ENCODE measurements at regions not wholly inside any gene's neighbourhood (a gene's known extent, or its start where the extent isn't known, plus 50 kb on each side); places are given as distances from the start of the nearest gene placed in this dataset.

DNA sequence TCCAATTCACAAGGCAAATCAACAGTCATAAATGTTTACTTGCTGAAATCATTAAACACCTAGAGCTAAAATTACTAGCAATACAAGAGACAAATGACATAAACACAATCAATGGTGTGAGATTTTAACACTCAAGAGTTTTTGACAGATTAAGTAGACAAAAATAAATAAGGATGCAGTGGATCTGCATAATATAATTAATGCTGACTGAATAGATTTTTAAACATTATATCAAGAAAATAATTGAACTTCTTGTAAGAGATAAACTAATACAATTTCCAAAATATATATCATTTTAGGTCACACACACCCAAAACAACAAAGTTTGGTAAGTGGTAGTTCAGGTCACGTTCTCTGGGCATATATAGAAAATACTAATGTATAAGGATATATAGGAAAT, 322.6 kb upstream of the XYLT1 start:
- H3K9me3 ChIP-seq (ENCODE audit: control insufficient read depth, low read length, poor library complexity, severe bottlenecking): no peaks in the 10 kb centered on the region
- H3K4me3 Mint-ChIP-seq: no peak overlapping the region
- no peak for DNase-seq
- H3K4me1 Mint-ChIP-seq: no peaks in the 10 kb centered on the region
- H3K36me3 Mint-ChIP-seq (ENCODE audit: low read depth): no peaks in the 10 kb centered on the region
- H3K27me3 Mint-ChIP-seq: peaks cover 5% of the 10 kb centered on the region
- no peak overlapping the region for H3K27ac Mint-ChIP-seq
- no peak for ATAC-seq

GRCh38 chr16:17784073-17784472, 313.3 kb upstream of the XYLT1 start:
- H3K27ac Mint-ChIP-seq: no peak overlapping the region
- H3K4me1 Mint-ChIP-seq: no peaks in the 10 kb centered on the region
- DNase-seq (no peak), ATAC-seq (no peak)
- no peak overlapping the region for H3K4me3 Mint-ChIP-seq
- H3K27me3 Mint-ChIP-seq: peaks cover 6% of the 10 kb centered on the region
- H3K9me3 ChIP-seq (ENCODE audit: control insufficient read depth, low read length, poor library complexity, severe bottlenecking): peaks cover 5% of the 10 kb centered on the region
- no peaks in the 10 kb centered on the region for H3K36me3 Mint-ChIP-seq (ENCODE audit: low read depth)

- Mint-ChIP-seq H3K27ac (no peak overlapping the region), H3K4me3 (no peak overlapping the region), H3K36me3 (ENCODE audit: low read depth) (no peaks in the 10 kb centered on the region), H3K27me3 (peaks cover 15% of the 10 kb centered on the region), H3K4me1 (no peaks in the 10 kb centered on the region)
- no peak for ATAC-seq
- no peak for DNase-seq
- peaks cover 5% of the 10 kb centered on the region for H3K9me3 ChIP-seq (ENCODE audit: control insufficient read depth, low read length, poor library complexity, severe bottlenecking)
Observed at GRCh38 chr16:17780181-17780580, 309.4 kb upstream of the XYLT1 start.

- no peak overlapping the region for H3K4me3 Mint-ChIP-seq
- H3K9me3 ChIP-seq (ENCODE audit: control insufficient read depth, low read length, poor library complexity, severe bottlenecking): no peaks in the 10 kb centered on the region
- no peak overlapping the region for H3K27ac Mint-ChIP-seq
- DNase-seq: no peak
- ATAC-seq: no peak
- no peaks in the 10 kb centered on the region for H3K4me1 Mint-ChIP-seq
- no peaks in the 10 kb centered on the region for H3K36me3 Mint-ChIP-seq (ENCODE audit: low read depth)
- H3K27me3 Mint-ChIP-seq: peaks cover 13% of the 10 kb centered on the region
Observed at GRCh38 chr16:17777408-17777863, 306.7 kb upstream of the XYLT1 start.

GRCh38 chr16:17776888-17777287, 306.1 kb upstream of the XYLT1 start:
- Mint-ChIP-seq H3K27me3 (peaks cover 18% of the 10 kb centered on the region), H3K4me3 (no peak overlapping the region), H3K27ac (no peak overlapping the region), H3K36me3 (ENCODE audit: low read depth) (no peaks in the 10 kb centered on the region), H3K4me1 (no peaks in the 10 kb centered on the region)
- ATAC-seq (no peak), DNase-seq (no peak)
- no peaks in the 10 kb centered on the region for H3K9me3 ChIP-seq (ENCODE audit: control insufficient read depth, low read length, poor library complexity, severe bottlenecking)

DNA sequence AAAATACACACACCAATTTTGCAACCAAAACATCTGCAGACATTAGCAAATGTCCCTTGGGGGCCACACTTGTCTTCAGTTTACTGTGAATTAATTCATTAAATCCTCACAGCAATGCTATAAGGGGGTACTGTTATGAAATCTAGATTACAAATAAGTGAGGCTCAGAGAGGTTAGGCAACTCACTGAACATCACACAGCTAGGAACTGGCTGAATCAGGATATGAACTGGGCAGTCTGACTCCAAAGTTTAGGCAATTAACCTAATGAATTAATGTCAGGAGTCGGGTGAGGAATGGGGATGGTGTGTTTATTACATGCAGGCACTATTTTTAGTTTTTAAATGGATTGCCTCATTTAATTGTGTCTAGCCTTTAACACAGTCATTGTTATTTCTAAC, 305.7 kb upstream of the XYLT1 start:
- no peaks in the 10 kb centered on the region for H3K9me3 ChIP-seq (ENCODE audit: control insufficient read depth, low read length, poor library complexity, severe bottlenecking)
- Mint-ChIP-seq H3K36me3 (ENCODE audit: low read depth) (no peaks in the 10 kb centered on the region), H3K27me3 (peaks cover 18% of the 10 kb centered on the region), H3K4me1 (no peaks in the 10 kb centered on the region), H3K27ac (no peak overlapping the region), H3K4me3 (no peak overlapping the region)
- DNase-seq (no peak), ATAC-seq (no peak)

- no peaks in the 10 kb centered on the region for H3K9me3 ChIP-seq (ENCODE audit: control insufficient read depth, low read length, poor library complexity, severe bottlenecking)
- ATAC-seq (no peak), DNase-seq (no peak)
- H3K27me3 Mint-ChIP-seq: peaks cover 18% of the 10 kb centered on the region
- no peak overlapping the region for H3K27ac Mint-ChIP-seq
- no peak overlapping the region for H3K4me3 Mint-ChIP-seq
- no peaks in the 10 kb centered on the region for H3K4me1 Mint-ChIP-seq
- no peaks in the 10 kb centered on the region for H3K36me3 Mint-ChIP-seq (ENCODE audit: low read depth)
Observed at GRCh38 chr16:17775061-17775460, 304.3 kb upstream of the XYLT1 start.

- Mint-ChIP-seq H3K27ac (no peak overlapping the region), H3K4me3 (no peak overlapping the region), H3K27me3 (peaks cover 18% of the 10 kb centered on the region), H3K36me3 (ENCODE audit: low read depth) (no peaks in the 10 kb centered on the region), H3K4me1 (no peaks in the 10 kb centered on the region)
- ATAC-seq (no peak), DNase-seq (no peak)
- no peaks in the 10 kb centered on the region for H3K9me3 ChIP-seq (ENCODE audit: control insufficient read depth, low read length, poor library complexity, severe bottlenecking)
Observed at GRCh38 chr16:17773698-17774101, 302.9 kb upstream of the XYLT1 start.

DNA sequence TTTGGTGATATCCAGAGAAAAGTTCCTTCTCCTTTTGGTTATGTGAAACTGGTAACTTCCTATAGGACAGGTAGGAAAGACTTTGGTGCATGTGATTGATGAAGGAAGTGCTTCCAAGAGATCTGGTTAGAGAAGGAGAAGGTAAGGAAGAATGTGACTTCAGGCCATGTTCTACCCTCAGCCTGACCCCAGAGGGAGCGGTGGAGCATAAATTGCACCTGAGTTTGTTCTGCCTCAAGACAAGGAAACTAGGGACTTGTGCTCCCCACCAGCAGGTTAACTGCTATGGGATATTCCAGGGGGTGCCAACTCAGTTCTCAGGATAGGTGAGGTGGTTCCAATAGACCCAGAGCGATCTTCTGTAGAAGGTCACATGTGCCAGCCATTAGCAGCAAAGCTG, 299.3 kb upstream of the XYLT1 start:
- Mint-ChIP-seq H3K4me1 (no peaks in the 10 kb centered on the region), H3K27me3 (peaks cover 10% of the 10 kb centered on the region), H3K4me3 (no peak overlapping the region), H3K36me3 (ENCODE audit: low read depth) (no peaks in the 10 kb centered on the region), H3K27ac (no peak overlapping the region)
- ATAC-seq (no peak), DNase-seq (no peak)
- no peaks in the 10 kb centered on the region for H3K9me3 ChIP-seq (ENCODE audit: control insufficient read depth, low read length, poor library complexity, severe bottlenecking)

DNA sequence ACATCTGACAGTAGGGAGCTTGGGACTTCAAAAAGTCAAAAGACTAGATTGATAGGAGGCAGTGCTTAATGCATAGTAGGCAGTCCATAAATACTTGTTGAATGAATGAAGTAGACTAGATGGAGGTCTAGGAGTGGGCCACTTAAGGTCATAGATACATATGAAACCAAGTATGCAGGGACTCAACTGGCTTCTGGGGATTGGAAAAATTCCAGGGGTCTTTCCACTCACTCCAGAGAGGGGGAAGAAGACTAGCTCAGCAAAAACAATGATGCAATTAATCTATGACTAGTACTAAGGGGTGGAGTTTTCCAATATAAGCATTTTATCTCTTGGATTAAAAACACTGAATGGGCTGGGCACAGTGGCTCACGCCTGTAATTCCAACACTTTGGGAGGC, 298.3 kb upstream of the XYLT1 start:
- H3K9me3 ChIP-seq (ENCODE audit: control insufficient read depth, low read length, poor library complexity, severe bottlenecking): no peaks in the 10 kb centered on the region
- H3K4me3 Mint-ChIP-seq: no peak overlapping the region
- H3K4me1 Mint-ChIP-seq: no peaks in the 10 kb centered on the region
- H3K27ac Mint-ChIP-seq: no peak overlapping the region
- no peak for ATAC-seq
- DNase-seq: no peak
- H3K36me3 Mint-ChIP-seq (ENCODE audit: low read depth): no peaks in the 10 kb centered on the region
- peaks cover 19% of the 10 kb centered on the region for H3K27me3 Mint-ChIP-seq

GRCh38 chr16:17768257-17768656, 297.5 kb upstream of the XYLT1 start:
- no peak overlapping the region for H3K4me3 Mint-ChIP-seq
- H3K9me3 ChIP-seq (ENCODE audit: control insufficient read depth, low read length, poor library complexity, severe bottlenecking): no peaks in the 10 kb centered on the region
- ATAC-seq (no peak), DNase-seq (no peak)
- no peaks in the 10 kb centered on the region for H3K4me1 Mint-ChIP-seq
- H3K36me3 Mint-ChIP-seq (ENCODE audit: low read depth): no peaks in the 10 kb centered on the region
- H3K27ac Mint-ChIP-seq: no peak overlapping the region
- peaks cover 21% of the 10 kb centered on the region for H3K27me3 Mint-ChIP-seq

GRCh38 chr16:17766012-17766411, 295.3 kb upstream of the XYLT1 start:
- ATAC-seq (no peak), DNase-seq (no peak)
- no peaks in the 10 kb centered on the region for H3K9me3 ChIP-seq (ENCODE audit: control insufficient read depth, low read length, poor library complexity, severe bottlenecking)
- Mint-ChIP-seq H3K27ac (no peak overlapping the region), H3K4me3 (no peak overlapping the region), H3K27me3 (peaks cover 31% of the 10 kb centered on the region), H3K36me3 (ENCODE audit: low read depth) (no peaks in the 10 kb centered on the region), H3K4me1 (no peaks in the 10 kb centered on the region)

GRCh38 chr16:17759451-17760390, 289.0 kb upstream of the XYLT1 start:
- H3K4me3 Mint-ChIP-seq: no peak overlapping the region

DNA sequence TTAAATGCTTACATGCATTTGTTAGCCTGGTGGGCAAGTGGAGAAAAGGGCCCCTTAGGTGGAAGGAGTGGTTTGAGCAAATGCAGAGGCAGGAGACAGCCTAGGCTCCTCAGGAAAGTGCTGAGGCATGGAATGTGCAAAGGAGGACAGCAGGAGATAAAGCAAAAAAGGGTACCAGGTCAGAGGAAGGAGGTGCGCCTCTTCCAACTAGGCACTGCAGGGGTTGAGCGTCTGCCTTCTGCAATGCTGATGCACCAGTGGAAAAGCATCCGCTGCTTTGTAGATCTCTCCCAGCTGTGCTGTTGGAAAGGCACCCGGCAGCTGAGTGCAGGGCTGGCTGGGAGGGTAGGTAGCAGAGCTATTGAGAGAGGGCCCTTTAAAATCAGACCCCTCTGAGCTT, 287.0 kb upstream of the XYLT1 start:
- Mint-ChIP-seq H3K4me1 (no peaks in the 10 kb centered on the region), H3K27me3 (peaks cover 24% of the 10 kb centered on the region), H3K36me3 (ENCODE audit: low read depth) (no peaks in the 10 kb centered on the region), H3K4me3 (no peak overlapping the region), H3K27ac (no peak overlapping the region)
- H3K9me3 ChIP-seq (ENCODE audit: control insufficient read depth, low read length, poor library complexity, severe bottlenecking): no peaks in the 10 kb centered on the region
- ATAC-seq (no peak), DNase-seq (no peak)

More at GRCh38 chr16:17759451-17760390, 289.0 kb upstream of the XYLT1 start:
- Mint-ChIP-seq H3K36me3 (ENCODE audit: low read depth) (no peaks in the 10 kb centered on the region), H3K27me3 (peaks cover 30% of the 10 kb centered on the region), H3K4me1 (no peaks in the 10 kb centered on the region), H3K27ac (no peak overlapping the region)
- no peak for DNase-seq
- no peak for ATAC-seq
- H3K9me3 ChIP-seq (ENCODE audit: control insufficient read depth, low read length, poor library complexity, severe bottlenecking): no peaks in the 10 kb centered on the region

Data from T-helper 17 cell (primary cell).